ENCODE measurements at regions not wholly inside any gene's neighbourhood (a gene's known extent, or its start where the extent isn't known, plus 50 kb on each side); places are given as distances from the start of the nearest gene placed in this dataset.

GRCh38 chr2:225764346-225764745, 364.8 kb downstream of the NYAP2 start:
- no peak for TF ChIP-seq EZH2 (IDR thresholded peaks at IDR 0.05; ENCODE audit: insufficient read depth, poor library complexity, severe bottlenecking)
- TF ChIP-seq EZH2phosphoT487 (IDR thresholded peaks at IDR 0.05; ENCODE audit: insufficient read depth, low read depth), result no peak

Measured in GM23248 (cell line).